Bronchial epithelial cell (primary cell): ENCODE measurements at regions not wholly inside any gene's neighbourhood (a gene's known extent, or its start where the extent isn't known, plus 50 kb on each side); places are given as distances from the start of the nearest gene placed in this dataset.

Source experiments
- DNase-seq: peaks from one replicate; pipeline ENCODE4 v3.0.0-alpha.2; 2010; ENCODE audit warnings: low read depth
- FAIRE-seq: peaks from 2 replicates; lab custom pipeline; 2011; peaks lifted over from hg19 to GRCh38; lab: Jason Lieb, UNC
- H3K27me3 ChIP-seq: 2 replicates; pipeline ENCODE4 v1.5.1; 2011; ENCODE audit warnings: low read length; ENCODE audit not compliant: control insufficient read depth, insufficient read depth
- H3K36me3 ChIP-seq: 2 replicates; pipeline ENCODE4 v1.5.1; 2011; ENCODE audit warnings: low read length; ENCODE audit not compliant: control insufficient read depth, insufficient read depth
- H3K4me3 ChIP-seq: 2 replicates; pipeline ENCODE4 v1.5.1; 2011; ENCODE audit warnings: mild to moderate bottlenecking, low read depth, low read length, control low read depth
- TF ChIP-seq, protein P1 (sequence below): IDR thresholded peaks from 2 replicates; pipeline ENCODE4 v1.5.1; 2011; ENCODE audit warnings: mild to moderate bottlenecking, moderate library complexity, low read length, control low read depth, inconsistent platforms; ENCODE audit not compliant: insufficient read depth, severe bottlenecking

DNA sequence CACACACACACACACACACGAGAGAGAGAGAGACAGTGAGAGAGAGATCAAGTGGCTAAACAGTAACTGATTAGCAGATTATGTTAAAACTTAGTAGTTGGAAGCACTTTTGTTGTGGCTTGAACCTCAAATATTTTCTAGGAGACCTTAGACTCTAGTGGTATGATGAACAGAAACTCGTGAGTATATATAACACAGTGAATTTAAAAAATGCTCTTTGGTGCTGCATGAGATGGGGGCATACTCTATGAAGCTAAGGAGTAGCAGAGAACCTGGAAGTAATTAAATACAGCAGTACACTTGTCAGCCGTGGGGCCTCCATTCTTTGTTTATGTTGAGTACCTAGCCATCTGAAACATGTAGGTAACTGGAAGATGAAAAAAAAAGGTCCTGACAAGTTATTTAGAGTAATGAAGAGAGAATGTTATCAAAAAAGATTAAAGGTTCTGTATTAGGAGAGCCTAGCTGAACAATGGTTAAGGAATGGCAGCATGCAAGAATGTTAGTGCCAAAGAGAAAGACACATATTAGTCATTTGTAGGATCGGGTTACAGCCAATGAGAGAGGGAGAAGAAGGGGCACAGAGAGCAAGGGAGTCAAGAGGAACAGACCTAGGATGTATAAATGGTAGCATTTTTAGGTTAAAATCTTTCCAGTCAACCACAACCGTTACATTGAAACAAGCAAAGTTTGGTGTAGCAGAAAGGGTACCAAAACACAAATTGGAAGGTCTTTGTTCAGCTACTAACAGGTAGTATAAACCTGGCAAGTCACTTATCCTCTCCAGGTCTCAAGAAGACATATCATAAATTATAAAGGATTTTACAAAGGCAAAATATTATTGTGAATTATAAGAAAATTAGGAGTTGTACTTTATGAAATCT is 316.7 kb upstream of the DIPK2B start:
- no peak for FAIRE-seq
- Histone ChIP-seq H3K36me3 (no peaks in the 10 kb centered on the region), H3K27me3 (no peaks in the 10 kb centered on the region), H3K4me3 (no peak overlapping the region)
- TF ChIP-seq, protein P1, sequence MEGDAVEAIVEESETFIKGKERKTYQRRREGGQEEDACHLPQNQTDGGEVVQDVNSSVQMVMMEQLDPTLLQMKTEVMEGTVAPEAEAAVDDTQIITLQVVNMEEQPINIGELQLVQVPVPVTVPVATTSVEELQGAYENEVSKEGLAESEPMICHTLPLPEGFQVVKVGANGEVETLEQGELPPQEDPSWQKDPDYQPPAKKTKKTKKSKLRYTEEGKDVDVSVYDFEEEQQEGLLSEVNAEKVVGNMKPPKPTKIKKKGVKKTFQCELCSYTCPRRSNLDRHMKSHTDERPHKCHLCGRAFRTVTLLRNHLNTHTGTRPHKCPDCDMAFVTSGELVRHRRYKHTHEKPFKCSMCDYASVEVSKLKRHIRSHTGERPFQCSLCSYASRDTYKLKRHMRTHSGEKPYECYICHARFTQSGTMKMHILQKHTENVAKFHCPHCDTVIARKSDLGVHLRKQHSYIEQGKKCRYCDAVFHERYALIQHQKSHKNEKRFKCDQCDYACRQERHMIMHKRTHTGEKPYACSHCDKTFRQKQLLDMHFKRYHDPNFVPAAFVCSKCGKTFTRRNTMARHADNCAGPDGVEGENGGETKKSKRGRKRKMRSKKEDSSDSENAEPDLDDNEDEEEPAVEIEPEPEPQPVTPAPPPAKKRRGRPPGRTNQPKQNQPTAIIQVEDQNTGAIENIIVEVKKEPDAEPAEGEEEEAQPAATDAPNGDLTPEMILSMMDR, result no peak
- DNase-seq, result peak; percentile 83

DNA sequence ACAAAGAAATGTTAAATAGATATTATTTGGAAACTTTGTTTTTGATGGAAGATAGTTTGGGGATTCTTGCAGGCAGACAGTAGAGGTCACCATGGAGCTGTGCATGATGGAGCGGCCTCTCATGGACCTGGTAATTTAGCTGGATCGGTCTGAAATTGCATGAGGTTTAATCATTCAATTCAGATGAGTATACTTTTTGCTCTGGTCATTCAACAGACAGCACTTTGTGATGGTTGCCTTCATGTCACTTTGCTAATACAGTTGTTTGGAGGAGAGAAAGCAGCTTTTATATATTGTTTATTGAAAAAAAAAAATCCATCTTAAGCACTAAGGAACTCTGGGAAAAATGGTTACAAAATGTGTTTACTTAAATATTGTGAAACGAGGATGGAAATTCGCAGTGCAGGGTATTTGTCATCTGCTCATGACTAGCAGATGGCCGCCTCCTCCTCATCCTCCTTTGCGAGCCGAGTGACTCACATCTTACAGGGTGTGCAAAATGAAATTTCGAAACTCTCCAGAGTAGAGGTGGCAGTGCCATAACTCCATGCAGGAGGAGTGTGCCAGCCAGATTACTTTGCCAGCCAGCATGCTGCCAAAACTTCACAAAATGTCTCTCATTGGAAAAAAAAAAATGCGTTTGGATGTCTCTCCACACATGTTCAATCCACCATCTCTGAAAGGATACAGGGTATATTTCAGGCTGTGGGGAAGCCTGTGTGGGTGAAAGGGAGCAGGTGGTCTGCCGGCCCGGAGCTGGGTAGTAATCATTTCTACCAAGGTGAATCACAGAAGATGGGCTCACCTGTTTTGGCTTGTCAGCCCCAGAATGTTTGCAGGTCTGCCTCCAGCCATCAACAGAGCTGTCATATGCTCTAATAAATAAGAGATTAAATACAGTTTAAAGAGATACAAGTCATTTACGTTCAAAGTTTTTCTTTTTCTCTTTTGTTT is 314.9 kb upstream of the DIPK2B start:
- FAIRE-seq, result peak; percentile 97
- TF ChIP-seq, protein P1, result peak; percentile 50
- peak; percentile 93 for DNase-seq
- Histone ChIP-seq H3K36me3 (no peaks in the 10 kb centered on the region), H3K4me3 (no peak overlapping the region), H3K27me3 (no peaks in the 10 kb centered on the region)

DNA sequence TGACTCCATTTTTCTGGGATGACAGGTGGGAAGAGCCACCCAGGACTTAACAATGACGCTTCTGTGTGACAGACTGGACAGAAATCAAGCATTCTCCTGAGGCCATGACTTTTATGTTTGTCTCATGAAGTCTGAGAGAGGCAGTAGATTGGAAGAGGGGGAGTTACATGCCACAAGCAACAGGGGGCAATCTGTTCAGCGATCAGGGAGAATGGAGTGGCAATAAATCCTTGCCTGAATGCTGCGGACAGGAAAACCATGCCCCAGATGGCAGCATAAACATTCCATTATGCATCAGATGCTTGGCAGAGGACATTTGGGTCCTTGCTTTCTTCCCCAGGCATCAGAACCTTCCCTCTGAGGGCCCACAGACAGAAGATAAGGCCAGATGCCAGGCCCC is 312.4 kb upstream of the DIPK2B start:
- no peaks in the 10 kb centered on the region for H3K27me3 ChIP-seq
- FAIRE-seq, result no peak

DNA sequence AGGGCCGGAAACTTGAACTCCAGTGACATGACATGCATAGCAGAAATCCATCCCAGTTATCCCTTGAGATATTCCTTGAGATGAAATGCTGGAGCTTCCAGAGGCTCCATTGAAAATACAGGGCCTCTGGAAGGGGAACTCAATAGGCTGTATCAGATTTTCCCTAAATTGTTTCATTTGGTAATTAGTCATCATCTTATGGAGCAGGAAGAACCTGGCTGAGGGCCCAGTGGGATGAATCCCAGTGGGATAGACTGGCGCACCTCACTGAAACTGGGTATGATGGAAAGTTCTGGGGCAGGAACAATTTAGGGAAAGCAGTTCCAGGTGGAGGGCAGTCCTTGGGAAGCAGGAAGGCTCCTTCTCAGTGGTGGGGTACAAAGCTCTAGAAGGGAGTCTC is 307.8 kb upstream of the DIPK2B start:
- FAIRE-seq, result no peak

More for the DNA sequence above, 312.4 kb upstream of the DIPK2B start:
- Histone ChIP-seq H3K4me3 (no peak overlapping the region), H3K36me3 (no peaks in the 10 kb centered on the region)
- no peak for DNase-seq
- TF ChIP-seq, protein P1, result no peak

DNA sequence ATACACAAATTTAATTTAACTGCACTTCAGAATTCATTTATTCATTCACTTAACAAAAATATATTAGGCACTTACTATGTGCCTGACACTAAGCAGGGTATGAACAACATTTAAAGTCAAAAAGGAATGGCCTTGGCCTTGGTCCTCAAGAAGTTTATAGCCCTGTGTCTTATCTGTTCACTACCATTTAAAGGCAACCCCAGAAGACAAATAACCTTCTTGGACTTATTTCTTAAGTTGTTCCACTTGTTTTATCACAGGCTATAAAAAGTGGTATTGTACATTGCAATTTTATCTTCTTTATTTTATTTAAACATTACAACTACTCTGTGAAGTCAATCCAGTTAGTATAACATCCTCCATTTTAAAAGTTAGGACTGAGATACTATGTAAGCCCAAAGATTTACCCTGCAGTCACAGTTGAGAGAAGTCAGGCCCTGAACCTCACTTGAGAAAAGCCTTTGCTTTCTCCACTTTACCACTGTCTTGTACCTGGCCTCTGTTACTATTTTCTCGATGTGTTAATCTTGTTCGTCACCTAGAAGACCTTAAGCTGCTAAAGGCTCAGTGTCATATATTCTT is 305.6 kb upstream of the DIPK2B start:
- TF ChIP-seq, protein P1, result no peak
- no peak for DNase-seq
- Histone ChIP-seq H3K27me3 (no peaks in the 10 kb centered on the region), H3K4me3 (no peak overlapping the region), H3K36me3 (no peaks in the 10 kb centered on the region)
- no peak for FAIRE-seq

More for the DNA sequence above, 307.8 kb upstream of the DIPK2B start:
- no peaks in the 10 kb centered on the region for H3K27me3 ChIP-seq
- DNase-seq, result peak; percentile 65
- no peaks in the 10 kb centered on the region for H3K36me3 ChIP-seq
- H3K4me3 ChIP-seq, result no peak overlapping the region
- TF ChIP-seq, protein P1, result no peak
